SK-N-SH (cell line): ENCODE measurements at regions not wholly inside any gene's neighbourhood (a gene's known extent, or its start where the extent isn't known, plus 50 kb on each side); places are given as distances from the start of the nearest gene placed in this dataset.

Experiments
- CTCF ChIA-PET: fragments of 300-600, 350-600 bp; formaldehyde crosslinking; extraction: SDS; loops from one replicate; lab custom pipeline; 2021; lab: Yijun Ruan, JAX
- POLR2A ChIA-PET: fragments of 350-600 bp; sonication (Branson Sonifier 250); formaldehyde crosslinking; extraction: SDS; loops from one replicate; lab custom pipeline; 2020; ENCODE audit warnings: antibody characterized with exemption, inconsistent platforms; lab: Yijun Ruan, JAX
- DNase-seq: peaks from one replicate; pipeline ENCODE4 v3.0.0; 2012
- H2AFZ ChIP-seq: fragments of 200-600 bp; sonication (generic); 2 replicates; pipeline ENCODE4 v1.8.1; 2016; ENCODE audit warnings: antibody characterized with exemption, mild to moderate bottlenecking, low read depth
- H3F3A ChIP-seq: fragments of 200-600 bp; sonication (generic); replicated peaks from 2 replicates; pipeline ENCODE3; 2016; ENCODE audit warnings: antibody characterized with exemption, mild to moderate bottlenecking; ENCODE audit not compliant: insufficient read depth
- H3K27ac ChIP-seq, 2 experiments: fragments of 200-500 bp in 1 of 2; fragments of 200-600 bp in 1 of 2; sonication (Bioruptor generic) in 1 of 2; sonication (generic), shearing (Covaris generic) in 1 of 2; 2 replicates each; pipeline versions ENCODE4 v1.5.1 to v1.6.1; 2014 to 2016; ENCODE audit warnings: low read depth in 2 of 2, inconsistent platforms in 1 of 2, low read length in 1 of 2, mild to moderate bottlenecking in 1 of 2, mixed read lengths in 1 of 2
- H3K27me3 ChIP-seq: fragments of 200-600 bp; sonication (generic), shearing (Covaris generic); 2 replicates; pipeline ENCODE4 v1.6.1; 2016; ENCODE audit warnings: mixed run types; ENCODE audit not compliant: insufficient read depth
- H3K36me3 ChIP-seq, 2 experiments: fragments of 200-500 bp in 1 of 2; fragments of 200-600 bp in 1 of 2; sonication (Bioruptor generic) in 1 of 2; sonication (generic) in 1 of 2; replicated peaks in 1 of 2; 2 replicates each; pipeline versions ENCODE3 to v1.5.1; 2014 to 2016; ENCODE audit warnings: low read length in 1 of 2, mild to moderate bottlenecking in 1 of 2; ENCODE audit not compliant: insufficient read depth in 2 of 2, control insufficient read depth in 1 of 2
- H3K4me1 ChIP-seq, 2 experiments: fragments of 200-500 bp in 1 of 2; fragments of 200-600 bp in 1 of 2; sonication (Bioruptor generic) in 1 of 2; sonication (generic), shearing (Covaris generic) in 1 of 2; 2 replicates each; pipeline versions ENCODE4 v1.5.1 to v1.6.1; 2014 to 2016; ENCODE audit warnings: low read depth in 1 of 2, low read length in 1 of 2, mixed run types in 1 of 2; ENCODE audit not compliant: insufficient read depth in 2 of 2, control insufficient read depth in 1 of 2
- H3K4me2 ChIP-seq: fragments of 200-600 bp; sonication (generic), shearing (Covaris generic); 2 replicates; pipeline ENCODE4 v1.6.1; 2017; ENCODE audit warnings: mixed run types
- H3K4me3 ChIP-seq, 2 experiments: fragments of 200-500 bp in 1 of 2; fragments of 200-600 bp in 1 of 2; sonication (Bioruptor generic) in 1 of 2; sonication (generic), shearing (Covaris generic) in 1 of 2; 2 replicates each; pipeline versions ENCODE4 v1.5.1 to v1.8.1; 2014 to 2016; ENCODE audit warnings: low read depth in 2 of 2, inconsistent platforms in 1 of 2, low read length in 1 of 2, mild to moderate bottlenecking in 1 of 2, mixed read lengths in 1 of 2, moderate library complexity in 1 of 2
- H3K79me2 ChIP-seq: fragments of 200-600 bp; sonication (generic); 2 replicates; pipeline ENCODE4 v1.8.1; 2017; ENCODE audit warnings: mild to moderate bottlenecking; ENCODE audit not compliant: insufficient read depth
- H3K9ac ChIP-seq: fragments of 200-600 bp; sonication (generic); 2 replicates; pipeline ENCODE4 v1.6.1; 2017; ENCODE audit warnings: mixed run types
- H3K9me2 ChIP-seq: fragments of 200-600 bp; sonication (generic); 2 replicates; pipeline ENCODE4 v1.6.1; 2017; ENCODE audit warnings: mixed run types
- H3K9me3 ChIP-seq: fragments of 200-600 bp; sonication (generic); 2 replicates; pipeline ENCODE4 v1.6.1; 2017; ENCODE audit warnings: mixed run types, mild to moderate bottlenecking, moderate library complexity
- H4K20me1 ChIP-seq: fragments of 200-600 bp; sonication (generic); 2 replicates; pipeline ENCODE4 v1.6.1; 2017; ENCODE audit warnings: mild to moderate bottlenecking, mixed run types; ENCODE audit not compliant: insufficient read depth
- CTCF ChIP-seq: fragments of 200-600 bp; sonication (generic); IDR thresholded peaks from 2 replicates; pipeline ENCODE4 v1.6.1; 2017; ENCODE audit warnings: antibody characterized with exemption, mild to moderate bottlenecking, moderate library complexity
- EZH2phosphoT487 ChIP-seq: fragments of 200-600 bp; sonication (generic); IDR thresholded peaks from 2 replicates; pipeline ENCODE4 v1.6.1; 2017; ENCODE audit warnings: low read depth, mixed run types, mild to moderate bottlenecking, antibody characterized with exemption, moderate library complexity, borderline replicate concordance
- FOXM1 ChIP-seq: IDR thresholded peaks from 2 replicates; pipeline ENCODE4 v1.4.0; 2012; ENCODE audit warnings: low read depth, mild to moderate bottlenecking
- MXI1 ChIP-seq: IDR thresholded peaks from 2 replicates; pipeline ENCODE4 v1.6.1; 2012; ENCODE audit warnings: mild to moderate bottlenecking, low read depth, low read length, improper control_type of control experiment
- NRF1 ChIP-seq: IDR thresholded peaks from 2 replicates; pipeline ENCODE4 v1.6.1; 2012; ENCODE audit warnings: low read depth, mild to moderate bottlenecking, low read length
- PBX3 ChIP-seq: IDR thresholded peaks from 2 replicates; pipeline ENCODE4; 2012
- RAD21 ChIP-seq: IDR thresholded peaks from 2 replicates; pipeline ENCODE4 v1.6.1; 2012; ENCODE audit warnings: mild to moderate bottlenecking, low read length
- RCOR1 ChIP-seq: fragments of 150-350 bp; IDR thresholded peaks from 2 replicates; pipeline ENCODE4 v1.6.1; 2017; ENCODE audit warnings: antibody characterized with exemption, low read length
- REST ChIP-seq: IDR thresholded peaks from 2 replicates; pipeline ENCODE4 v1.6.1; 2012; ENCODE audit warnings: mild to moderate bottlenecking, low read depth, low read length, moderate library complexity
- RFX5 ChIP-seq: IDR thresholded peaks from 2 replicates; pipeline ENCODE4 v1.6.1; 2012; ENCODE audit warnings: mild to moderate bottlenecking, improper control_type of control experiment, low read length
- RXRA ChIP-seq: IDR thresholded peaks from 2 replicates; pipeline ENCODE4 v1.4.0; 2012; ENCODE audit warnings: low read depth, mild to moderate bottlenecking, borderline replicate concordance
- SIN3A ChIP-seq: IDR thresholded peaks from 2 replicates; pipeline ENCODE4 v1.6.1; 2012; ENCODE audit warnings: low read depth, mild to moderate bottlenecking, low read length, moderate library complexity, borderline replicate concordance
- SMC3 ChIP-seq: IDR thresholded peaks from 2 replicates; pipeline ENCODE4 v1.6.1; 2012; ENCODE audit warnings: low read depth, low read length, improper control_type of control experiment
- TAF1 ChIP-seq: IDR thresholded peaks from 2 replicates; pipeline ENCODE4 v1.6.1; 2012; ENCODE audit warnings: low read depth, mild to moderate bottlenecking, low read length, moderate library complexity, borderline replicate concordance
- USF2 ChIP-seq: fragments of 150-350 bp; IDR thresholded peaks from 2 replicates; pipeline ENCODE4 v1.6.1; 2017; ENCODE audit warnings: antibody characterized with exemption, low read length, low read depth, borderline replicate concordance
- WGBS: methylation state at CpG from one replicate; pipeline ENCODE4 v1.1.6; 2017; ENCODE audit warnings: low lambda C conversion rate; 5-methylcytosine and 5-hydroxymethylcytosine counted together

GRCh38 chr5:11992518-11992917, 88.3 kb upstream of the CTNND2 start:
- POLR2A ChIA-PET, result no interaction called here
- no peak overlapping the region for H3K4me2 ChIP-seq
- no peaks in the 10 kb centered on the region for H3K36me3 ChIP-seq
- no peaks in the 10 kb centered on the region for H3F3A ChIP-seq
- no peaks in the 10 kb centered on the region for H3K4me1 ChIP-seq
- DNase-seq, result no peak
- H3K9me3 ChIP-seq, result no peaks in the 10 kb centered on the region
- no peak overlapping the region for H3K4me3 ChIP-seq
- no peaks in the 10 kb centered on the region for H3K79me2 ChIP-seq
- H3K9me2 ChIP-seq, result no peaks in the 10 kb centered on the region
- TF ChIP-seq FOXM1 (no peak), MXI1 (no peak), CTCF (no peak), RAD21 (no peak), RXRA (no peak), EZH2phosphoT487 (no peak), SIN3A (no peak), TAF1 (no peak), USF2 (no peak), RFX5 (no peak), NRF1 (no peak), RCOR1 (no peak), SMC3 (no peak), PBX3 (no peak), REST (no peak)
- no peaks in the 10 kb centered on the region for H4K20me1 ChIP-seq
- H3K27ac ChIP-seq, result no peak overlapping the region
- H3K27me3 ChIP-seq, result no peaks in the 10 kb centered on the region
- H2AFZ ChIP-seq, result no peak overlapping the region
- no peak overlapping the region for H3K9ac ChIP-seq
- CTCF ChIA-PET, result interaction anchor here (1.4 kb wide), 1 partner anchor 31 kb away, joined by 3 read pairs; no protein-coding TSS in a partner anchor
- WGBS, result 9% methylated on average over 2 of the region's 2 CpGs
